ENCODE measurements at regions not wholly inside any gene's neighbourhood (a gene's known extent, or its start where the extent isn't known, plus 50 kb on each side); places are given as distances from the start of the nearest gene placed in this dataset.

DNA sequence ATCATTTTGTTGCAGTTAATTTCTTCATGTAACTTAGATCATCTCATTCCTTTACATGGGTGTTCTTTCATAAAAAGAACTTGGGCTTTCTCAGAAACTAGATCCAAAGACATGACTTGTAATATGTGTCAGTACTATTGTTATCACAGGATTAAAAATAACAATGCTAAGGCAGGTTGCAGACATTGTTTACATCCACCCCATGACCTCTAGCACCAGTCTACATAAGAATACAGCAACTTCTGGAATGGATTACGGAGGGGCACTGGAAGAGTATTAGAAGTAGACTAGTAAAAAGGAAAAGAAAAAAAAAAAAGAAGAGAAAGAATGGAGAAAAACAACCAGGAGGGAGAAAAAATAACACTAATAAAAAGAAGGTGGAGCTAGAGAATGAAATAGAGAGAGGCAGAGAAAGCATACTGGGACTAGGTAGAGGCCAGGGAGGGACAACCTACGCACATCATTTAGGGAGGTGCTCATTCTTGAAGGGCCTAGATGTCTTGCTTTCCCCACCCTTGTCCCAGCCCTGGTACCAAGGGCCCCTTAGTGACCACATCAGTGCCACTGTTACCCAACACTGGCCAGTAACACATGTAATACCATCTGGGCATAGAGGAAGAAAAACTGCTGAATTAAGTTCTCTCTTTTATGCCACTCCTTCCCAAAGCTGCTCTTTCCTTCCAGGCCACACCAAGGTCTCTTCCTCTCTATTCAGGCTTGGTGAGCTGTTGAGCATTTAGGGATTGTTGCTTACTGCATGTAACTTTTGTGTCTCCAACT, 70.6 kb upstream of the KLF7 start:
- TF ChIP-seq, protein P1, sequence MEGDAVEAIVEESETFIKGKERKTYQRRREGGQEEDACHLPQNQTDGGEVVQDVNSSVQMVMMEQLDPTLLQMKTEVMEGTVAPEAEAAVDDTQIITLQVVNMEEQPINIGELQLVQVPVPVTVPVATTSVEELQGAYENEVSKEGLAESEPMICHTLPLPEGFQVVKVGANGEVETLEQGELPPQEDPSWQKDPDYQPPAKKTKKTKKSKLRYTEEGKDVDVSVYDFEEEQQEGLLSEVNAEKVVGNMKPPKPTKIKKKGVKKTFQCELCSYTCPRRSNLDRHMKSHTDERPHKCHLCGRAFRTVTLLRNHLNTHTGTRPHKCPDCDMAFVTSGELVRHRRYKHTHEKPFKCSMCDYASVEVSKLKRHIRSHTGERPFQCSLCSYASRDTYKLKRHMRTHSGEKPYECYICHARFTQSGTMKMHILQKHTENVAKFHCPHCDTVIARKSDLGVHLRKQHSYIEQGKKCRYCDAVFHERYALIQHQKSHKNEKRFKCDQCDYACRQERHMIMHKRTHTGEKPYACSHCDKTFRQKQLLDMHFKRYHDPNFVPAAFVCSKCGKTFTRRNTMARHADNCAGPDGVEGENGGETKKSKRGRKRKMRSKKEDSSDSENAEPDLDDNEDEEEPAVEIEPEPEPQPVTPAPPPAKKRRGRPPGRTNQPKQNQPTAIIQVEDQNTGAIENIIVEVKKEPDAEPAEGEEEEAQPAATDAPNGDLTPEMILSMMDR (IDR thresholded peaks at IDR 0.05) = no peak
- no peak for TF ChIP-seq POLR2AphosphoS5 (IDR thresholded peaks at IDR 0.05)

Measured in breast epithelium (tissue), 3 donors.